WTC11 (cell line): ENCODE measurements at regions not wholly inside any gene's neighbourhood (a gene's known extent, or its start where the extent isn't known, plus 50 kb on each side); places are given as distances from the start of the nearest gene placed in this dataset.

ENCODE experiments used
- CBFB ChIP-seq: sonication (generic); formaldehyde crosslinking; IDR thresholded peaks from 2 replicates; pipeline ENCODE4 v1.8.1; 2022; ENCODE audit warnings: mild to moderate bottlenecking, low read depth, missing genetic modification reagents
- CREB1 ChIP-seq: sonication (generic); formaldehyde crosslinking; IDR thresholded peaks from 2 replicates; pipeline ENCODE4 v1.8.0; 2023; ENCODE audit warnings: mild to moderate bottlenecking, missing genetic modification reagents
- ETV6 ChIP-seq: sonication (generic); formaldehyde crosslinking; IDR thresholded peaks from 2 replicates; pipeline ENCODE4 v1.8.1; 2022; ENCODE audit warnings: mild to moderate bottlenecking, missing genetic modification reagents
- TF ChIP-seq, protein P1 (sequence below): fragments of 200-600 bp; IDR thresholded peaks from 2 replicates; pipeline ENCODE4 v1.8.0; 2022; ENCODE audit warnings: antibody characterized with exemption
- TF ChIP-seq, protein P2 (sequence below): sonication (generic); formaldehyde crosslinking; IDR thresholded peaks from 2 replicates; pipeline ENCODE4 v1.8.1; 2022; ENCODE audit warnings: mild to moderate bottlenecking, moderate library complexity, missing genetic modification reagents
- TF ChIP-seq, protein P3 (sequence below): sonication (generic); formaldehyde crosslinking; IDR thresholded peaks from 2 replicates; pipeline ENCODE4 v1.8.0; 2022; ENCODE audit warnings: mild to moderate bottlenecking, missing genetic modification reagents
- TF ChIP-seq, protein P4 (sequence below): sonication (generic); formaldehyde crosslinking; IDR thresholded peaks from 2 replicates; pipeline ENCODE4 v1.8.0; 2023; ENCODE audit warnings: missing genetic modification reagents

DNA sequence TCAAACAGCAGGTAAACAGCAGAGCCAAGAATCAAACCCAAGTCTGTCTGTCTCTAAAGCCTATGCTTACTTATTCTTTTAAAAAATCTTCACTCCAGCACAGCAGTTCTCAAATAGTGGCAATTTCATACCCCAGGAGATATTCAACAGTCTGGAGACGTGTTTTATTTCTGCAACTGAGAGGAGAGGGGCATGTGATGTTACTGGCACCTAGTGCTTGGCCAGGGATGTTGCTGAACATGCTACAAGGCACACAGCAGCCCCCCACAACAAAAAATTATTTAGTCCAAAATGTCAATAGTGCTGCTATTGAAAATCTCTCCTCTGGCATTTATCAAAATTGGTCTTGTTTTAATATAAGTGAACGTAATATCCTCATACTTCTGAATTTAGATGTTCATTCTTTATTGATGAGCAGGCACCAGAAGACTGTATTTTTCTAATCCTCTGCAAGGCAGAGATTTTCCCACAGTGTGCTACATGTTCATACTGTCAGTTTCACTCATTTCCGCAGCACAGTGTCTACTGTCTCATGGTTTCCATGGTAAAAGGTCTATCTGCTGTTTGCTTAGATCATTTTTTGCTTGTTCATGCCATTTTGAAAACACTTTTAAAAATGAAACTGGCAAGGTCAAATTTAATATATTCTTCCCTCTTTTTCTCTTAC lies 90.5 kb downstream of the LRATD1 start:
- TF ChIP-seq CREB1 (CRISPR knock-in tag): no peak
- TF ChIP-seq, protein P1, sequence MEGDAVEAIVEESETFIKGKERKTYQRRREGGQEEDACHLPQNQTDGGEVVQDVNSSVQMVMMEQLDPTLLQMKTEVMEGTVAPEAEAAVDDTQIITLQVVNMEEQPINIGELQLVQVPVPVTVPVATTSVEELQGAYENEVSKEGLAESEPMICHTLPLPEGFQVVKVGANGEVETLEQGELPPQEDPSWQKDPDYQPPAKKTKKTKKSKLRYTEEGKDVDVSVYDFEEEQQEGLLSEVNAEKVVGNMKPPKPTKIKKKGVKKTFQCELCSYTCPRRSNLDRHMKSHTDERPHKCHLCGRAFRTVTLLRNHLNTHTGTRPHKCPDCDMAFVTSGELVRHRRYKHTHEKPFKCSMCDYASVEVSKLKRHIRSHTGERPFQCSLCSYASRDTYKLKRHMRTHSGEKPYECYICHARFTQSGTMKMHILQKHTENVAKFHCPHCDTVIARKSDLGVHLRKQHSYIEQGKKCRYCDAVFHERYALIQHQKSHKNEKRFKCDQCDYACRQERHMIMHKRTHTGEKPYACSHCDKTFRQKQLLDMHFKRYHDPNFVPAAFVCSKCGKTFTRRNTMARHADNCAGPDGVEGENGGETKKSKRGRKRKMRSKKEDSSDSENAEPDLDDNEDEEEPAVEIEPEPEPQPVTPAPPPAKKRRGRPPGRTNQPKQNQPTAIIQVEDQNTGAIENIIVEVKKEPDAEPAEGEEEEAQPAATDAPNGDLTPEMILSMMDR: no peak
- TF ChIP-seq, protein P2, sequence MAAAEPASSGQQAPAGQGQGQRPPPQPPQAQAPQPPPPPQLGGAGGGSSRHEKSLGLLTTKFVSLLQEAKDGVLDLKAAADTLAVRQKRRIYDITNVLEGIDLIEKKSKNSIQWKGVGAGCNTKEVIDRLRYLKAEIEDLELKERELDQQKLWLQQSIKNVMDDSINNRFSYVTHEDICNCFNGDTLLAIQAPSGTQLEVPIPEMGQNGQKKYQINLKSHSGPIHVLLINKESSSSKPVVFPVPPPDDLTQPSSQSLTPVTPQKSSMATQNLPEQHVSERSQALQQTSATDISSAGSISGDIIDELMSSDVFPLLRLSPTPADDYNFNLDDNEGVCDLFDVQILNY (CRISPR knock-in tag): no peak
- no peak for TF ChIP-seq ETV6
- TF ChIP-seq, protein P3, sequence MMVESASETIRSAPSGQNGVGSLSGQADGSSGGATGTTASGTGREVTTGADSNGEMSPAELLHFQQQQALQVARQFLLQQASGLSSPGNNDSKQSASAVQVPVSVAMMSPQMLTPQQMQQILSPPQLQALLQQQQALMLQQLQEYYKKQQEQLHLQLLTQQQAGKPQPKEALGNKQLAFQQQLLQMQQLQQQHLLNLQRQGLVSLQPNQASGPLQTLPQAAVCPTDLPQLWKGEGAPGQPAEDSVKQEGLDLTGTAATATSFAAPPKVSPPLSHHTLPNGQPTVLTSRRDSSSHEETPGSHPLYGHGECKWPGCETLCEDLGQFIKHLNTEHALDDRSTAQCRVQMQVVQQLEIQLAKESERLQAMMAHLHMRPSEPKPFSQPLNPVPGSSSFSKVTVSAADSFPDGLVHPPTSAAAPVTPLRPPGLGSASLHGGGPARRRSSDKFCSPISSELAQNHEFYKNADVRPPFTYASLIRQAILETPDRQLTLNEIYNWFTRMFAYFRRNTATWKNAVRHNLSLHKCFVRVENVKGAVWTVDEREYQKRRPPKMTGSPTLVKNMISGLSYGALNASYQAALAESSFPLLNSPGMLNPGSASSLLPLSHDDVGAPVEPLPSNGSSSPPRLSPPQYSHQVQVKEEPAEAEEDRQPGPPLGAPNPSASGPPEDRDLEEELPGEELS (CRISPR knock-in tag): no peak
- TF ChIP-seq, protein P4, sequence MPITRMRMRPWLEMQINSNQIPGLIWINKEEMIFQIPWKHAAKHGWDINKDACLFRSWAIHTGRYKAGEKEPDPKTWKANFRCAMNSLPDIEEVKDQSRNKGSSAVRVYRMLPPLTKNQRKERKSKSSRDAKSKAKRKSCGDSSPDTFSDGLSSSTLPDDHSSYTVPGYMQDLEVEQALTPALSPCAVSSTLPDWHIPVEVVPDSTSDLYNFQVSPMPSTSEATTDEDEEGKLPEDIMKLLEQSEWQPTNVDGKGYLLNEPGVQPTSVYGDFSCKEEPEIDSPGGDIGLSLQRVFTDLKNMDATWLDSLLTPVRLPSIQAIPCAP (CRISPR knock-in tag): no peak
- no peak for TF ChIP-seq CBFB (CRISPR knock-in tag)
